HG02973 (cell line): ENCODE measurements at regions not wholly inside any gene's neighbourhood (a gene's known extent, or its start where the extent isn't known, plus 50 kb on each side); places are given as distances from the start of the nearest gene placed in this dataset.

Experiments
- ATAC-seq: cut with Tn5 transposase; IDR thresholded peaks from one replicate; pipeline ENCODE4 v1.9.1; 2021; ENCODE audit warnings: moderate library complexity; ENCODE audit not compliant: unreplicated experiment

- ATAC-seq = no peak
Measured at GRCh38 chr13:64428196-64428595, 2801.9 kb downstream of the PCDH9 start.

DNA sequence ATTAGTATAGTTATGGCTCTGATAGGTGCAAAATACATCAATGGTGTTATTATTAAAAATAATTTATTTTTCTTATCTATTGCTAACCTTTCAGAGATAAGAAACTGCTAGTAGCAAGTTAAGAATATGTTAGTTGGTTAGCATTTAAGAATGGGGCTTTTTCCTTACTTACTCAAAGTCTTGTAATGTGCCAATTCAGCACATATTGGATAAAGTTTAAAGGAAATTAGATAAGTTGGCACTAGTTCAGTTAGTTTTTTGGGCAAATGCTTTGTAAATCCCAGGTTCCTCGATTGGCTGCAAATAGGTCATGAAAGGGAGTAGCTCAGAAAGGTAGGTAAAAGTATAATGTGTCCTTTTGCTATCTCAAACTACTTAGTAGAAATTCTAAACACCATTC, 2806.7 kb downstream of the PCDH9 start:
- ATAC-seq = no peak

DNA sequence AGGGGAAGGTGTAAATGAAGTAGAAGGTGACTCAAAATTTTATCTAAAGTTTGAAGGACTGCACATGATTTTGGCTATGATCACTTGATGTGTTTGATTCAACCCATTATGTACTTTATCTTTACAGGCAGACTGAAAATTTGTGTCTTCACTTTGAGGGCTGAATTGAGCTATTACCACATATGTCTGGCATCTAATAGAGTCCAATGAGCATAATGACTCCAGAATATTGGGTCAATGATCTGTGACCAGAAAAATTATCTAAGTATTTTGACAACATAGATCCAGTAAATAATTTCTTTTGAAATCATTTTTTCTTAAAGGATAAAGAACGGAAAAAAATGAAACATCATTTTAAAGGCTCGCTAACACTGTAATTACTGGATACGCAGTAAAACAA, 2810.0 kb downstream of the PCDH9 start:
- ATAC-seq = no peak

DNA sequence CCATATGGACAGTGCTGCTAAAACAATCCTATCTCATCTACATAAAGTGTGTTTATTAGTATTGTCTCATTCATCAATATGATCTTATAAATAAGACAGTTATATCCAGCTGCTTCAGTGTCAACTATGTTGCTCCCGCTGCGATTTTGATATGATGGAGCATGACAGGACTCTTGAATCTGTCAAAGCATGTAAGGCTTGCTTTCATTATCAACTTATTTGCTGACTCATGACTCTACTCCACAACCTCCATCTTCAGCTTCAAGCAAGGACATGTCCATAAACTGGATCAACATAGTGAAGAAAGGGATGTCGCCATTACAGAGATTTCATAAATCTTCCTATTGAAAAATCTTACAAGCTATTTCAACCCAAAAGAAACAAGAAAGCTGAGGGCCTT, 2812.6 kb downstream of the PCDH9 start:
- ATAC-seq = no peak

GRCh38 chr13:64414381-64414780, 2815.8 kb downstream of the PCDH9 start:
- ATAC-seq = no peak

DNA sequence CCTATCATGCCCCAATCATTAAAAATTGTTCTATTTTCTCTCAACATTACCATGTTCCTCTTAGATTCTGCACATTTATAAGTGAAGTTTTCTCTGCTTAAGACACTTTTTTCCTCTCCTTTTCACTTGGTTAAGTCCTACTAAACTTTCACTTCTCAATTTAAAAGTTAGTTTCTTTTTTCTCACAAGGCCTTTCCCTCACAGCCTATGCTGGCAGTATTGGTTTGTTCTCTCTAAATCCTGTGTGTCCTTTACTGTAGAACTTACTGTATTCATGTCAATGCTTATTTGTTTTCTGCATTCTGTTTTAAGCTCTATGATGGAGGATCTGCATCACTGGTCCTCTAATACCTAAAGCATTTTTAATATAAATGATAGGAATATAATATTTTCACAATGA, 2816.6 kb downstream of the PCDH9 start:
- no peak for ATAC-seq

- ATAC-seq = no peak
Measured at GRCh38 chr13:64410276-64411053, 2819.7 kb downstream of the PCDH9 start.

DNA sequence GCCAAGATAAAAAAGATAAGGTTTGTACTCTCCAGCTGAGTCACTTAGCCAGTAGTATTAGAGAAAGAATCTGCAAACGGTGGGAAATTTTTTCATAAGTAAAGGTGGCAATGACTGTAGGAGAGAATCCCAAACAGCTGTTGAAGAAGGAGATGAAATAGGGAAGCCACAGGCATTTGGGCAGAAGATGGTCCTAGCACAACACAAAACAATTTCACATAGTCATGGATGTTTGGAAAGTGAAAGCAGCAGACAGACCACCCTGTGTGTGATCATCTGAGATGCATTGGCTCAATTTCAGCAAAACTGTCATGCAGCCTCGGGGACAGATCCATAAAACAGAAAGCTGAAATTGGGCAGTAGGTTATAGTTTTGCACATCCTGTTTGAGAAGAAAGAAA, 2832.4 kb downstream of the PCDH9 start:
- ATAC-seq = no peak

DNA sequence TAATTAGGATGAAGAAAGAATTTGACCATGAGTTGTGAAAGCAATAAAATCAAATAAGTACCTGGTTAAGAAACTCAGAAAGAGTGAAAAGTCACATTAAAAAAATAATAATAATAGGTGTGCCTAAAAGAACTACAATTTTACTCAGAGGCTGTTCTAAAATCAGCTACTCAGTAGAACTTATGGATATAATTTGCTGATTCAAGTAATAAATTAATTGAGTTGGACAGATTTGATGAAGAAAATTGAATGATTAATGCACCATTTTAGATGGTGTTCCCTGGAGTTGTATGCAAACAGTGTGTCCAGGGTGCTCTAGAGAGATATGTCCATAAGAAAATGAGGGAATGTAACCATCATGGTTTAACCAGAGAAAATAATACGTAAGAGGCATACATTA, 2852.5 kb downstream of the PCDH9 start:
- no peak for ATAC-seq

GRCh38 chr13:64371461-64371860, 2858.7 kb downstream of the PCDH9 start:
- ATAC-seq = no peak

DNA sequence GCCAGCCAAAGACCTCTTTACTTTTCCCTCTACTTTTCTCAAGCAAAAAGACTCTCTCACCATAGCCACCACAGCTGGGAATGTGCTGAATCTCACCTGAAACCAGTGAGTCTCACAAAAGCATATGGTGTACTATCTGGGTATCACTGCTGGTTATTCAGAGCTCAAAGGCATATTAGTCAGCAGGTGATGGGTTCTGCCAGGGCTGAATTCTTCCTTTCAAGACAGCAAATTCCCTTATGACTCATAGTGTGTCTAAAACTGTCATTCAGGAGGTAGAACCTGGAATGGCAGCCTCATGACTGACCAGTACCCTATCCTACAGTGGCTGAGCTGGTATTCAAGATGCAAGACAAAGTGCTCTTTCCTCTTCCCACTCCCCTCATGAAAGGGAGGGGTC, 2859.1 kb downstream of the PCDH9 start:
- no peak for ATAC-seq

- no peak for ATAC-seq
Measured at GRCh38 chr13:64369121-64369520, 2861.0 kb downstream of the PCDH9 start.

- no peak for ATAC-seq
Measured at GRCh38 chr13:64362564-64362963, 2867.6 kb downstream of the PCDH9 start.

- ATAC-seq = no peak
Measured at GRCh38 chr13:64347664-64348063, 2882.5 kb downstream of the PCDH9 start.

DNA sequence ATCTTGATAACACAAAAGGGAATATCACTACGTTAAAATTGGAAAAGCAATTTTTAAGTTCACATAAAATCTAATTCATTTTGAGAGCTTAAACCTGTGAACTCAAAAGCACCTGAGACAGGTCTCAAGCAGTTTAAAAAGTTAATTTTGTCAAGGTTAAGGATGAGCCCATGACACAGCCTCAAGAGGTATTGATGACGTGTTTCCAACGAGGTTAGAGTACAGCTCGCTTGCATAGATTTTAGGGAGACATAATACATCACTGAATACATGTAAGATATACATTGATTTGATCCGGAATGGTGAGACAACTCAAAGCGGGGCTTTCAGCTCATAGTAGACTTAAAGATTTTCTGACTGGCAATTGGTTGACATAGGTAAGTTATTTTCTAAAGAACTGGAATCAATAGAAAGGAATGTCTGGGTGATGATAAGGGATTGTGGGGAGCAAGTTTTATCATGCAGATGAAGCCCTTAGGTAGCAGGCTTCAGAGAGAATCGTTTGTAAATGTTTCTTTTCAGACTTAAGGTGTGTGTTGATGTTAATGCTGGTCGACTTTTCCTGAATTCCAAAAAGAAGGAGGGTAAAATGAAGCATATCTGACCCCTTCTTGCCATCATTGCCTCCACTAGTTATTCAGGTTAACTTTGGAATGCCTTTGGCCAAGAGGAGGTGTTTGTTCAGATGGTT, 2890.6 kb downstream of the PCDH9 start:
- ATAC-seq = no peak

- no peak for ATAC-seq
Measured at GRCh38 chr13:64338671-64339070, 2891.5 kb downstream of the PCDH9 start.

DNA sequence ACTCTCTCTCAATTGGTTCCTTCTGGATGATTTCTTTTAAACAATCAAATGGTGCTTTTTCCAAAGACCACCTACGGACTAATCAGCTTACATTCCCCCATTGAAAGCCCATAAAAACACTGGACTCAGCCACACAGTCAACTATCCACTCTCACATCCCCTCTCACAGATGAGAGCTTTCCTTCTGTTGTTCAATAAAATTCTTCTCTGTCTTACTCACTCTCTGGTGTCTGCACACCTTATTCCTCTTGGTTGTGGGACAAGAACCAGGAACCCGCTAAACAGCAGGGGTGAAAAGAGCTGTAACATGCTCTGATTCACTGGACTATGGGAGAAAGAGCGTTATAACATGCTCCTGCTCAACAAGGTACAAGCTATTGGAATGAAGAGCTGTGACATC, 2896.2 kb downstream of the PCDH9 start:
- no peak for ATAC-seq

- no peak for ATAC-seq
Measured at GRCh38 chr13:64332048-64332447, 2898.1 kb downstream of the PCDH9 start.

DNA sequence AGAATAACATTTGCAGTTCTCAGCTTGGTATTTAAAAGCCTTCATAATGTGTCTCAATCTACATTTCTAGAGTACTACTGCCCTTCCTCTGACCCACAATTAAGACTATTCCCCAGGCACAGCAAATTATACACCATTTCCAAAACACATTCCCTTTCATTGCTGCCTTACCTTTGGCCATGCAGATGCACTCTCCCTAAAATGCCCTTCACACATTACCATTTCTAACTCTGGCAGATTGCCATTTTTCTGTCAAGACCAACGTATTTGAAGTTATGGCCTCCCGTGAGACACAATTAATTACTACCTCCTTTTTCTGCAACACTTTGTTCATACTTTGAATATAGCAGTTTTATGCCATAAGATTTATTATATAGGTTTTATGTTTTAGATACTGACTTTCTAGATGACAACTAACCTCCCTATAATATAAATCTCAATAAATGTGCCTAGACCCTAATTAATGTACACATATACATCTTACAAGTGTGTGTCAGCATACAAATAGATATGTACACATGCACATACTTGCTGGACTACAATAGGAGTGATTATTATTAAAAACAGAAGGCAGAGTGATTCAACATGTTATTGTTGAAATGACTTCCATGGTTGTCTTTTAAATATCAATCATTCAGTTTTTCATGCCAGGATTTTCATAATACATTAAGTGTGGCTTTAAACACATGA, 2902.5 kb downstream of the PCDH9 start:
- ATAC-seq = no peak

- no peak for ATAC-seq
Measured at GRCh38 chr13:64314331-64314730, 2898.7 kb upstream of the PCDH20 start.

- no peak for ATAC-seq
Measured at GRCh38 chr13:64311948-64312347, 2896.3 kb upstream of the PCDH20 start.

GRCh38 chr13:64311112-64311511, 2895.5 kb upstream of the PCDH20 start:
- ATAC-seq = no peak
